RWPE2 (cell line): ENCODE measurements at regions not wholly inside any gene's neighbourhood (a gene's known extent, or its start where the extent isn't known, plus 50 kb on each side); places are given as distances from the start of the nearest gene placed in this dataset.

Source experiments
- ATAC-seq: fragments of 200-7000 bp; cut with Tn5 transposase; 3 replicates; pipeline ENCODE4 v1.9.1; 2021; ENCODE audit warnings: low read depth
- DNase-seq: peaks from one replicate; pipeline ENCODE4 v3.0.0-alpha.2; 2020; ENCODE audit warnings: low spot score
- H3K27ac ChIP-seq: fragments of 450-650 bp; 2 replicates; pipeline ENCODE4 v1.5.1; 2017; ENCODE audit warnings: mild to moderate bottlenecking; ENCODE audit not compliant: poor library complexity, severe bottlenecking
- H3K27me3 ChIP-seq: fragments of 250-450 bp; sonication (Bioruptor Pico); 2 replicates; pipeline ENCODE4 v1.5.1; 2021; ENCODE audit warnings: mild to moderate bottlenecking, moderate library complexity; ENCODE audit not compliant: insufficient read depth, poor library complexity, severe bottlenecking
- H3K36me3 ChIP-seq: fragments of 250-450 bp; sonication (Bioruptor Pico); 2 replicates; pipeline ENCODE4 v1.5.1; 2020; ENCODE audit warnings: low read depth, mild to moderate bottlenecking, moderate library complexity
- H3K4me1 ChIP-seq: fragments of 250-450 bp; sonication (Bioruptor Pico); 2 replicates; pipeline ENCODE4 v1.5.1; 2021; ENCODE audit warnings: mild to moderate bottlenecking, moderate library complexity; ENCODE audit not compliant: insufficient read depth, poor library complexity, severe bottlenecking
- H3K4me3 ChIP-seq: fragments of 250-450 bp; sonication (Bioruptor Pico); 2 replicates; pipeline ENCODE4 v1.5.1; 2021; ENCODE audit warnings: mild to moderate bottlenecking, moderate library complexity; ENCODE audit not compliant: severe bottlenecking
- H3K9me3 ChIP-seq: fragments of 250-450 bp; sonication (Bioruptor Pico); 2 replicates; pipeline ENCODE4 v1.5.1; 2021; ENCODE audit warnings: mild to moderate bottlenecking, moderate library complexity; ENCODE audit not compliant: severe bottlenecking
- TF ChIP-seq, protein P1 (sequence below): fragments of 450-650 bp; IDR thresholded peaks from one replicate; pipeline ENCODE4 v1.5.1; 2017; ENCODE audit warnings: mild to moderate bottlenecking, moderate library complexity; ENCODE audit not compliant: poor library complexity, severe bottlenecking

DNA sequence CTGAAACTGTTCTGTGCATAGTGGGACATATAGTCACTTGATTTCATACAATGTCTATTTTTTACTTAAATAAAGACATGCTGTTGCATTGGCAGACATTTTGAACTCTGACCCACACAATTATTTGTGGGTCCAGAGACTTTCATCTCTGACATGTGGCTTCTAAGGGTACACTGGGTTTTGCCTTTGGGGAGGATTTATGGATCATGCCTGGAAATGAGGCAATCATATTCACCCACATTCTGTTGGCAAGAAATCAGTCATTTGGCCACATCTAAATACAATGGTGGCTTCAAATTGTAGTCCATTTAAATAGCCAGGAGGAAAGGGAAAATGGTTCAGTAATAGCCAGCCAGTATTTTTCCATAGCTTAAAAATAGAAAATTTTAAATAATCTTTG lies 238.3 kb upstream of the KLF12 start:
- H3K27ac ChIP-seq: no peak overlapping the region

DNA sequence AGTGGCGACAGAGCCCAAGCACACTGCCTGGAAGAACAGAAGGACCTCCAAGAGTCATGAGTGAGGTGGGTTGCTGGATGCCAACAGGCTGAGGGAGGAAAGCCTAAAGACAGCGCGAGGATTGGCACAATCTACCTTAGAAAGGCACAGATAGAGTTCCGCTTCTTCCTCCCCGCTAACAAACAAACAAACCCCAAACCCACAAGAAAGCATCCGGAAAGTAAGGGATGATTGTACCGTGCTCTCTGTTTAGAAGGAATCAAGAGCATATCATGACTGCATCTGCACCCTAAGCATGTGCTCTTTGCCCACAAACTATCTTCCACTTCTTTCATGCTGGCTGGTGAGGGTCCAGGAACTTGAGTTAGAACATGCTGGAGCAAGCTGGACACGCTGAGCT lies 233.0 kb upstream of the KLF12 start:
- Histone ChIP-seq H3K4me3 (no peak overlapping the region), H3K9me3 (no peaks in the 10 kb centered on the region), H3K27ac (no peak overlapping the region), H3K4me1 (no peaks in the 10 kb centered on the region), H3K27me3 (no peaks in the 10 kb centered on the region), H3K36me3 (no peaks in the 10 kb centered on the region)
- DNase-seq (no peak), ATAC-seq (no peak)
- TF ChIP-seq, protein P1, sequence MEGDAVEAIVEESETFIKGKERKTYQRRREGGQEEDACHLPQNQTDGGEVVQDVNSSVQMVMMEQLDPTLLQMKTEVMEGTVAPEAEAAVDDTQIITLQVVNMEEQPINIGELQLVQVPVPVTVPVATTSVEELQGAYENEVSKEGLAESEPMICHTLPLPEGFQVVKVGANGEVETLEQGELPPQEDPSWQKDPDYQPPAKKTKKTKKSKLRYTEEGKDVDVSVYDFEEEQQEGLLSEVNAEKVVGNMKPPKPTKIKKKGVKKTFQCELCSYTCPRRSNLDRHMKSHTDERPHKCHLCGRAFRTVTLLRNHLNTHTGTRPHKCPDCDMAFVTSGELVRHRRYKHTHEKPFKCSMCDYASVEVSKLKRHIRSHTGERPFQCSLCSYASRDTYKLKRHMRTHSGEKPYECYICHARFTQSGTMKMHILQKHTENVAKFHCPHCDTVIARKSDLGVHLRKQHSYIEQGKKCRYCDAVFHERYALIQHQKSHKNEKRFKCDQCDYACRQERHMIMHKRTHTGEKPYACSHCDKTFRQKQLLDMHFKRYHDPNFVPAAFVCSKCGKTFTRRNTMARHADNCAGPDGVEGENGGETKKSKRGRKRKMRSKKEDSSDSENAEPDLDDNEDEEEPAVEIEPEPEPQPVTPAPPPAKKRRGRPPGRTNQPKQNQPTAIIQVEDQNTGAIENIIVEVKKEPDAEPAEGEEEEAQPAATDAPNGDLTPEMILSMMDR: no peak

More for the DNA sequence above, 238.3 kb upstream of the KLF12 start:
- H3K4me1 ChIP-seq: no peaks in the 10 kb centered on the region
- H3K27me3 ChIP-seq: no peaks in the 10 kb centered on the region
- ATAC-seq: no peak
- no peaks in the 10 kb centered on the region for H3K36me3 ChIP-seq
- H3K4me3 ChIP-seq: no peak overlapping the region
- no peak for DNase-seq
- no peaks in the 10 kb centered on the region for H3K9me3 ChIP-seq
- TF ChIP-seq, protein P1: no peak

DNA sequence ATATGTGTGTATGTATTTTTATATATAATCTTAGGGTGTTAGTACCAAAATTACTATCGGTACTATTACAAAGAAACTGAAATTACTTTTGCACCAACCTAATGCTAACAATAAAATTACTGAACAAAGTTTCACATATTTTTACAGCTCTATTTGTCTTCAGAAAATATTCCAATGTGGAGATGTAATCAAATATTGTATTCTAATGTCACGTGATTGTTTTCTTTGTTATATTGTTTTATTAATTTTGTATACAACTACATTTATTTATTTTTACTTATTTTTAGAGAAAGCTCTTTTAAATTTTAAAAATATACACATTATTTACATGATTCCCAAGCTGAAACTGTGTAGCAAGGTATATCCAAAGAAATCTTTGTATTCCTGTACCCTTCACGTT lies 227.1 kb upstream of the KLF12 start:
- H3K4me1 ChIP-seq: no peaks in the 10 kb centered on the region
- no peak for ATAC-seq
- no peak for DNase-seq
- no peak overlapping the region for H3K4me3 ChIP-seq
- H3K36me3 ChIP-seq: no peaks in the 10 kb centered on the region
- H3K9me3 ChIP-seq: no peaks in the 10 kb centered on the region
- H3K27me3 ChIP-seq: no peaks in the 10 kb centered on the region
- no peak overlapping the region for H3K27ac ChIP-seq
- TF ChIP-seq, protein P1: no peak

DNA sequence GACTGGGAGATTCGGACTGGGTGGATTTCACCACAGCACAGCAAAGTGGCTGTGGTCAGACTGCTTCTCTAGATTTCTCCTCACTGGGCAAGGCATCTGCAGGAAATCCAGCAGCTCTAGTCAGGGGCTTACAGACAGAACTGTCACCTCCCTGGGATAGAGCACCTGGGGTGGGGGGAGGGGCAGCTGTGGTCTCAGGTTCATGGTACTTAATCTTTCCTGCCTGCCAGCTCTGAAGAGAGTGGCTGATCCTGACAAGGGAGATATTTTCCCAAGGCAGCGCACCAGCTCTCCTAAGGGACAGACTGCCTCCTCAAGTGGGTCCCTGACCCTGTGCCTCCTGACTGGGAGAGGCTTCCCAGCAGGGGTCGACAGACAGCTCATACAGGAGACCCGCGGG lies 212.8 kb upstream of the KLF12 start:
- no peaks in the 10 kb centered on the region for H3K27me3 ChIP-seq
- ATAC-seq: no peak
- DNase-seq: no peak
- H3K4me1 ChIP-seq: no peaks in the 10 kb centered on the region
- no peaks in the 10 kb centered on the region for H3K9me3 ChIP-seq
- TF ChIP-seq, protein P1: no peak
- H3K27ac ChIP-seq: no peak overlapping the region
- no peak overlapping the region for H3K4me3 ChIP-seq
- no peaks in the 10 kb centered on the region for H3K36me3 ChIP-seq

DNA sequence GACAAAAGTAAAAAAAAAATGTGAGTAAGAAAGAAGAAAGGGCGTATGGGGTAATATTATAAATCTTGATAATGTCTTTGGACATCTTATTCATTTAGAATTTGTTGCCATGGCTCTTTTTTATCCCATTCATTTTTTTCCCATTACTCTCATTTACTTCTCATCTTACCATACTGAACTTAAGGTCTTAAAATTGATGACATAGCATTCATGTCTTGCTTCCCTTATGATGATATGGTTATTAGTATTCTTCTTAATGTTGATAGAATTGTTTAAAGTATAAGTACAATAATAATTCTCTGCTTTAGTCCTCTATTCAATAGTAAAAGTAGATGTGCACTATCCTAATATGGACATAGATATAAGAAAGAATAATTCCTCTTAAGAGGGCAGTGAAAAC lies 204.1 kb upstream of the KLF12 start:
- Histone ChIP-seq H3K4me1 (no peaks in the 10 kb centered on the region), H3K36me3 (no peaks in the 10 kb centered on the region), H3K9me3 (no peaks in the 10 kb centered on the region), H3K27me3 (no peaks in the 10 kb centered on the region), H3K4me3 (no peak overlapping the region), H3K27ac (no peak overlapping the region)
- DNase-seq (no peak), ATAC-seq (no peak)
- TF ChIP-seq, protein P1: no peak
